Posterior cingulate gyrus (tissue), 11 donors: ENCODE measurements at regions not wholly inside any gene's neighbourhood (a gene's known extent, or its start where the extent isn't known, plus 50 kb on each side); places are given as distances from the start of the nearest gene placed in this dataset.

Experiments
- DNase-seq, 10 donors: peaks; one replicate each; pipeline versions ENCODE4 v3.0.0 to v3.0.0-alpha.2; 2020 to 2021; ENCODE audit warnings: mixed read lengths in 3 of 10
- intact Hi-C: fragments of 100-400 bp; cut with DNase I; formaldehyde crosslinking; loops from one replicate; pipeline ENCODE4 v1.15.1; 2023

DNA sequence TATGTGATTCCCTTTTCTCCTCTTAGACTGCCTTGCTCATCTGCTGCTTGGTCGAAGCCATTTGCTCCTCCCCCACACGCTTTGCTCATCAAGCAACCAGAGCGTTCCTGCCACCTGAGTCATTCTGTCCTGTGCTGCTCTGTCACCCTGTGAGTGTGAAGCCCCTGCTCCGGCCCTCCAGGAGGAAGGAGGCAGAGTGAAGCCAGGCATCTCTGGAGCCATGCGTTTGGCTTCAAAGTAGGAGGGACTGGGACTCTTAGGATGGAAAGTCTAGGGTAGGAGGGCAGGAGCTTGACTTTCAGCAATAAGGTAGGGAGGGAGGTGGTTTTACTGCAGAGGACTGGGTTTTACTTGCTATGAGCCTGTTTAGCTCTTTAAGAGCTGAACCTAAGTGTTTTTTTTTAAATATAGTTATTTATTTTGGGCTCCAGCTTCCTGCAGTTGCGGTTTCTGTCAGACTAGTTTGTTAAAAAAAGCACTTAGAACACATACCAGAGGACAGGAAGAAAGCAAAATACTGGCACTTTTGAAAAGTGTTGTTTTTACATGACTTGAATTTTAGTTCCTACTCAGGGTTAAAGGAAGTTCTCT is 63.6 kb downstream of the SPINK2 start:
- peak in 7 of 10 donors; percentile 8 to 84 (median 17) for DNase-seq
- intact Hi-C loops, result no loop called here

DNA sequence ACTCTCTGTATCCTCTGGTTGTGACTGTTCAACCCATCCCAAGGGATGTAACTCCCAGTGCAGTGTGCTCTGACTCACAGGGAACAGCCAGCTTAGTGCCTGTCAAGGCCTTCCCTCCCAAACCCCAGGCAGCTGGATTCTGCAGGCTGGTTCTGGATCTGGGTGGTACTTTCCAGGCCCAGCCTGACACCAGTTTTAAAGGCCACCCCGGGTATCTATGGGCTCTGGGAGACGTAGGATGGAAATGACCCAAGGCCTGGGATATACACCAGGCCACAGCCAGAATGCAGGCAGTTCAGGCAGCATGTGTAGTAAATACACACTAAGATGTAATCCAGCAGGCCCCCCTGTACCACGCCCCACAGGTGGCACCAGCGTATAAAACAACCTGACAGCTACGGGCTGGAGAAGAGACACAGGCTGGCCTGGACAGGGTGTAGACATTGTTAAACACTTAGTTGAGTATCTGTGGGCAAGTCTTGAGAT is 64.2 kb downstream of the SPINK2 start:
- intact Hi-C loops, result no loop called here
- DNase-seq, result no peak

DNA sequence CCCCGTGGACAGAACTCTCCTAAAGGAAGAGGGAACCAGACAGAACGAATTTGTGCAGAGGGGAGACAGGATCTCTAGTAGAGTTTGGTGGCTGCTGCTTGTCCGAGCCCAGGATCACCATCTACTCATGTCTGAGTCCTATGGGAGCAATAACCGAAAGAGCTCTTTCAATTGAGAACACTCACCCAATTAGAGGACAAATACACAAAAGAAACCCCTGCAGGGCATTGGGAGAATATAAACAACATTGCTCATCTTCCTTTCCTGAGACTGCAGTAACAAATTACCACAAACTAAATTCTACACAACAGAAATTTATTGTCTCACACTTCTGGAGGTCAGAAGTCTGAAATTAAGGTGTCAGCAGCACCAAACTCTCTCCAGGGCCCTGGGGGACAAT is 65.6 kb downstream of the SPINK2 start:
- no peak for DNase-seq
- intact Hi-C loops, result no loop called here

DNA sequence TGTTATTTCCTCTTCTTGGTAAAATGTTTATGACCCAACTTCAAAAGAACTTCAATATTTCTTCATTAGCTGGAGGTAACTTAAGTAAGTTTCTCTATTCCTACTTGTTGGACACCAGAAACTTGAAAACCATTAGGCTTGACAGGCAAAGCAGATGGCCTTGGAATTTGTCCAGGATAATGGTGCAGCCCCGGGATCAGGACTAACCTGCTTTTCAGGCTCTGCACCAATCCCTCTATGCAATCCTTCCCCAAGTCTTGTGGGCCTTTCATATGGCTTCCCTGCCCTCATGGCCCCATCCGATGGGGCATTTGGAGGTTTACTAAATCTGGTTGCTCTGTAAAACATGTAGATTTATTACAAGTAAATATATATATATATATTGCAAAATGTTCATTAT is 68.5 kb downstream of the SPINK2 start:
- DNase-seq, result no peak
- intact Hi-C loops, result no loop called here

DNA sequence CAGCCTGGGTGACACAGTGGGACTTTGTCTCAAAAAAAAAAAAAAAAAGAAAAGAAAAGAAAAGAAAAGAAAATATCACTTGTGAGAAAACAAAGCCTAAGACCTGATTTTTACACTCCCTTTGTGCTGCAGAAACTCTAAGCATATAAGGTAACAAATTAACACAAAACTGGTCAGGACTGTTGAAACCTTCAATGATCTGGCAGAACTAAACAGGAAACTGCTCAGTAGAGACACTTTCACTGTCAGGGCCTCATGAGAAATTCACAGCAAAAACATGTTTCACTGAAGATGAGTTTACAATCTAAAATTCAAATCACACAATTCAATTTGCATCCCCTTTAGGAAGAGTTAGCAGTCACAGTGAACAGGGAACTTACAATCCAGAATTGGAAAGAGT is 69.1 kb upstream of the HOPX start:
- intact Hi-C loops, result no loop called here
- DNase-seq, result no peak

DNA sequence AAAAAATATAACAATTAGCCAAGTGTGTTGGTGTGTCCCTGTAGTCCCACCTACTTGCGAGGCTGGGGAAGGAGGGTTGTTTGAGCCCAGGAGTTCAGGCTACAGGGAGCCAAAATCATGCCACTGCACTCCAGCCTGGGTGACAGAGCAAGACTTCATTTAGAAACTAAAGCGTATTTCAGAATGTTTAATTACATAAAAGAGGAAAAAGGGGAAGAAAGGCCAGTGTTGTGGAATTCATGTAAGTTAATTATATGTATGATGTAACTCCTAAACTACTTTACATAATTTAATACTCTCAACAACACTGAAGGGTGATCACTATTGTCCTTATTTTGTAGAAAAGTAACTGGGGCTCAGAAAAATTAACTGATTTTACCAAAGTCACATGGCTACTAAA is 67.2 kb upstream of the HOPX start:
- intact Hi-C loops, result no loop called here
- DNase-seq, result no peak

DNA sequence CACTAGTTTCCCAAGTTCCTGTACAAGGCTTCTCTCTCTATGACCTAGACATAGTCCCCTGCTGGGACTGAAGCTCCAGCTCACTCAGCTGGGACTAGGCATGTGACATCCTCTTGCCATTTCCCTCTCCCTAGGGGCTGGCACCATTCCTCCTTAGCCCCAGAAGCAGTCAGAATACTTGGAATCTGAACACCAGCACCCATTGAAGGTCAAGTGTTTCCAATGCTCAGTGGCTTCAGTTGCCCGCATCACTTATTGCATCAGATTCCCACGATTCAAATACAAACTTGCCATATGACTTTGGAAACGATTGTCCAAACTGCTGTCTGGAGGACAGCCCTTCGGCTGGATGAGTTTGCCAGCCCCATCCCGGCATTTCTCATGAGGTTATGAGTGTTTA is 65.5 kb upstream of the HOPX start:
- DNase-seq, result no peak
- intact Hi-C loops, result no loop called here

DNA sequence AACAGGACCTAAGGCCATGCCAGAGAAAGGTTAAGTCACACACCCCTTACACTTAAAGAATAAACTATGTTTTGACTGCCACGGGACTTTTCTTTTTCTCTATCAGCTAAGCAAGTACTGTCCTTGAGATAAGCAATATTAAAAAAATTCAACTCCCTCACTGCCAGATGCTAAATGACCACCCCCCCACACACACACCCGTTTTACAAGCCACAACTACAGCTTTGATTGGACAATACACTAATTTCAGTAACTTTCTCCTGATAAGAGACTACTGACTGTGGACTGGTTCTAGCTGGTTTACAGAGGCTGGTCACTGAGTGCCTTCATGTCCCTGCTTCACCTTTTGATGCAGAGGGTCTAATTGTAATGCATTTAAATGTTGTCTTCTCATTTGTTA is 63.9 kb upstream of the HOPX start:
- intact Hi-C loops, result no loop called here
- DNase-seq, result no peak

DNA sequence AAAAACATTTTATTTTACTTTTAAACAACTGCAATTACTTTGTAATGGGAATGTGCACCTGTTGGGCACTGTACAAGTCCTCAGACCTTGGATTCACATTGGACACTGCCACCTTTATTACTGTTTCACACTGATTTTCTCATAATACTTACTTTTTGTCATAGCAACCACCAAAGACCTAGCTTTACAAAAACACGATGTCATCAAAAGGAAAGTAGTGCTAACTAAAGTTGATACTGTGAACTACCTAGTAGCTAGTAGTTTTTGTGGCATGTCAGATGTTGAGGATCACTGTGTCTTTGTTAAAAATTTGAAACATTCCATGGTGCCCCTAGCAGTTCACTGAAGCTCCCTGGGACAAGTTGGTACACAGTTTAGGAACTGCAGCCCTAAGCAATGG is 62.9 kb upstream of the HOPX start:
- intact Hi-C loops, result no loop called here
- no peak for DNase-seq

DNA sequence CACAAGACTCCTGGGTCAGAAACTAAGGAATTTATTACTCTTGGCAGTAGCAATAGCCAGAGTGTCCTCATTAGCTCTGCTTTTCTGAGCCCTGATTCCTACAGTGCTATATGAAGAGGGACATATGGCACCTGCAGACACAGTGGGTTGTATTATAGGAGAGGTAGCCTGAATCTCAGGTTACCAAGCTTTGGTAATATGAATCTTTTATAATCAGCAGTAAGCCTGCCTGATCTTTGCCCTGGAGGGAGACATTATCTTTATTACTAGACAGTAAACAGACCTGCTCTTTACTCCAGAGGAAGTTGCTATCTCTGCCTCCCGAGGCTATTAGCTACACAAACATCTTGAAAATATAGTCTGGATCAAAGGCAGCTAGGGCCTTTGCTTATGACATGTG is 62.5 kb upstream of the HOPX start:
- intact Hi-C loops, result no loop called here
- no peak for DNase-seq

DNA sequence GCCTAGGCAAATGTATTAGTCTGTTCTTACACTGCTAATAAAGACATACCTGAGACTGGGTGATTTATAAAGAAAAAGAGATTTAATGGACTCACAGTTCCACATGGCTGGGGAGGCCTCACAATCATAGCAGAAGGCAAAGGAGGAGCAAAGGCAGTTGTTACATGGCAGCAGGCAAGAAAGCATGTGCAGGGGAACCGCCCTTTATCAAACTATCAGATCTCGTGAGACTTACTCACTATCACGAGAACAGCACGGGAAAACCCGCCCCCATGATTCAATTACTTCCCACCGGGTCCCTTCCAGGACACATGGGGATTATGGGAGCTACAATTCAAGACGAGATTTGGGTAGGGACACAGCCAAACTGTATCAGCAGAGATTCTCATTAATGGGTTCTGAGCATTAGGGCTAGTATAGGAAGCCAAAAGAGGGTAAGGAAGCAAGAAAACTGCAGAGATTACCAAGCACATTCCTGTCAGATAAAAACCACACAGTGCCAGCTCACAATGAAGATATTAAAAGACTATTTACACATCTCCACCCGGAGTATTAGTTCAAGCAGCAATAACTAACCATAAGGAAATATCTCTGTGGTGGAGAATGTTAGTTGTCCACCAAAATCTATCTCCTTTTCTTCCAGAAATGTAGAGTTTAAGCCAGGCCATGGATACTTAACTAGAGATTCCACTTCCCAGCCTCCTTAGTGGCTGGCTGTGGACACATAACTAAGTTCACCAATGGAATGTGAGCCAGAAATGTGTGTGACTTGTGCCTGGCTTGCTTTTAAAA is 61.2 kb upstream of the HOPX start:
- intact Hi-C loops, result no loop called here
- DNase-seq, result no peak

DNA sequence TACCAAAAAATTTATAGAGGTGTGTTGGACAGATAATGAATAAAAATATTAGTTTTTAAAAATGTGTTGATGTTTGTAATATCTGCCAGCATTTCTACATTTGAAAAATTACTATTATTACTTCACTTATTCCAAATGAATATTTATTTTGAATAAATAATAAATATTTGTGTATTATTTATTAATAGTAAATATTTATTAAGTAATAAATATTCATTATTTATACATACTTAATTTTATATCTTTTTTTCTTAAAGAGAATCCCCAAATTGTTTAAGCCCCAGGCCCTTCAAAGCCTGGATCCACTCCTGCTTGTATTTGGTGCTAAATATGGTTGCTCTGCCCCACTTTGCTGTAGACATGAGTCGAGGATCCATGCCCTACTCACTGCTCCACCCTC is 60.5 kb upstream of the HOPX start:
- intact Hi-C loops, result no loop called here
- no peak for DNase-seq

DNA sequence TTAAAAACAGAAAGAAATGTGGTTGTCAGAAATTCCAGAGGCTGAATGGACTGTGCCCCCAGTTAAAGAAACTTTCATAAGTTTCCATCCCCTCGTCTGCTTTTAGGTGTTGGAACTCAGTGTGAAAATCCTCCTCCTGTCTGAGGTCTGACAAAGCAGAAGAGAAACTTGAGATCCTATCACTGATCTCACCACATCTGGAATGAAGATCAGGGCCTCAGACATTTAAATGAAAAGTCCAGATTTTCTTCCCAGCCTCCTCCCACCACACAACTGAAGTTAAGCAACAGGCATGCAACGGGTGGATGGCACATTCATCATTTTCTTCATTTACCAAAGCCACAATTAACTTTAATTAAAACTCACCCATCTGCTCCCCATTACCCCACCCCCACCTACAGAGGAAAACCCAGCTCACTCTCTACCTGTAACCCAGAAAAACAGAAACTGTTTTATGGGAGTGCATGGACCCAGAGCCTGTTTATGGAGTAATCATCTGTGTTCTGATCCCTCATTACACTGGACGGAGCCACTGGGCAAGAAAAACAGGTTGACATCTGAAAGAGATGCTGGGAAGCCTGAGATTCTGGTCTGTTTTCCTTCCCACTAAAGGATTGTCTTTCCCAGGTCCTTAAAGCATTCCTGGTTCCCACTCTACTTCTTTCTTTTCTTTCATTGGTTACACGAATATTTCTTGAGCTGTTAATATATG is 58.1 kb upstream of the HOPX start:
- DNase-seq, result no peak
- intact Hi-C loops, result no loop called here

DNA sequence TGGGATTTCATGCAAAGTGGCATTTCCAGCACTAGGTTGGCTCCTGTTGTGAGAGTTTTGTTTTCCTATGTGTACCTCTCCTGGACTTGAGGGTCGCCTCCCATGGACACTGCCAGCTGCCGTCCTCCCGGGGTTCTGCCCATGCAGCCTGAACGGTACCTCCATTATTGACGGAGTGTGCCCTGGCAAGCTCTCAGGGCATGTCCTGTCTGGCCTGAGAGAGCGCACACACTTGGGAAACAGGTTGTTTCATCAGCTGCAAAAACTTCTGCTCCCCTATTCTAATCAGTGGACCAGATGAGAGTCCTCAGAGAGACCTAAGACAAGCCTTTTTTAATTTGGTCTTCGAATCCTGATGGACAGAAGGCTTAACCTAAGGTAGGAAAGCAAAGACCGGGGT is 56.6 kb upstream of the HOPX start:
- intact Hi-C loops, result no loop called here
- no peak for DNase-seq

DNA sequence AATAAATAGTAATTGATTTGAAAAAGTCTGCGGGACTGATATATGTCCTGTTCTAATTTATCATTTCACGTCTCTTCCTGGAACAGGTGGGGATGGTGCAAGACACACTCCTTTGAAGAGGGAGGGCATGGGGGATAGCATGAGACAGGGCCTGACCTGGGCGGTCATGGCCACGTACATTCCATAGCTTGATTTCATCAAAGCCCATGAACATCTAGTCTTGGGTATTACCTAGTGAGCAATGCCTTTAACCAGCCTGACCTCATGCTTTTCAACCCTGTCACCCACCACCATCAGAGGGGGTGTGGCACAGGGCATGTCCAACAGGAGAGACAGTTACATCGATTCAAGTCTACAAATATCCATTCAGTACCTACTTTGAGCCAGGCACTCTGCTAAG is 52.3 kb upstream of the HOPX start:
- DNase-seq, result no peak
- intact Hi-C loops, result no loop called here

DNA sequence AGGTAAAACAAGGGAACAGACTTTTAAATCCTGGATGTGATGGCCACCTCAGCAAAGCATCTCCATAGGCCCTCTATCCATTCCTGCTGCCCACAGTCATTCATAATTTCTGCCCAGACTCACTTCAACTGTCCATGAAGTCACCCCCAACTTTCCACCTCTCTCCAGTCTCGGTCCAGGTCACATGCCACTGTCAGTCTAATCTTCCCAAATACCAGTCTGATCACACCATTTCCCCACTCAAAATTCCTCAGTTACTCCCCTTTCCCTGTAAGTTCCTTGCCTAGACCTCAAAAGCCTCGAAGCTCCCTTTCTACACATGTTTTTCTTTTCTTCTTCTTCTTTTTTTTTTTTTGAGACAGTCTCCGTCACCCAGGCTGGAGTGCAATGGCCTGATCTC is 51.2 kb upstream of the HOPX start:
- intact Hi-C loops, result no loop called here
- no peak for DNase-seq

DNA sequence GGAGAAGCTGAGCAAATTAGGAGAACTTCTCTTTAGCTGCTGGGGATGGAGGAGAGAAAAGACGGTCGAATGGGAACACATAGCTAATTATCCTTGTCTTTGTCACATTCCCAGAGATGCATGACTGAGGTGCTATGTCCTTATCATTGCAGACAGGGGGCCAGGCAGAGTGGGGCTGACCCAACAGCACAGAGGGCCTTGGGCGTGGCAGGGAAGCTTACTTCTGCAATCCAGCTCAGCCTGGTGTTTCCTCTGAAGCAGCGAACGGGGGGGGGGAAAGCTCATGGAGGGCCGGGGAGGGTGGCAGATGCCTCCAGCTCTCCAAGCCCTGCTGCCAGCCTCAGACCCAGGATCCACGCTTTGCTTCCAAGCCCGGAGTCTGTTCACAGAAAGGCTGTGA is 50.8 kb upstream of the HOPX start:
- DNase-seq, result no peak
- intact Hi-C loops, result no loop called here
